ENCODE measurements at regions not wholly inside any gene's neighbourhood (a gene's known extent, or its start where the extent isn't known, plus 50 kb on each side); places are given as distances from the start of the nearest gene placed in this dataset.

GRCh38 chr4:124032035-124032434, 635.4 kb downstream of the SPRY1 start:
- Mint-ChIP-seq H3K36me3 (no peaks in the 10 kb centered on the region), H3K4me1 (ENCODE audit: unreplicated experiment) (peaks cover 20% of the 10 kb centered on the region)

DNA sequence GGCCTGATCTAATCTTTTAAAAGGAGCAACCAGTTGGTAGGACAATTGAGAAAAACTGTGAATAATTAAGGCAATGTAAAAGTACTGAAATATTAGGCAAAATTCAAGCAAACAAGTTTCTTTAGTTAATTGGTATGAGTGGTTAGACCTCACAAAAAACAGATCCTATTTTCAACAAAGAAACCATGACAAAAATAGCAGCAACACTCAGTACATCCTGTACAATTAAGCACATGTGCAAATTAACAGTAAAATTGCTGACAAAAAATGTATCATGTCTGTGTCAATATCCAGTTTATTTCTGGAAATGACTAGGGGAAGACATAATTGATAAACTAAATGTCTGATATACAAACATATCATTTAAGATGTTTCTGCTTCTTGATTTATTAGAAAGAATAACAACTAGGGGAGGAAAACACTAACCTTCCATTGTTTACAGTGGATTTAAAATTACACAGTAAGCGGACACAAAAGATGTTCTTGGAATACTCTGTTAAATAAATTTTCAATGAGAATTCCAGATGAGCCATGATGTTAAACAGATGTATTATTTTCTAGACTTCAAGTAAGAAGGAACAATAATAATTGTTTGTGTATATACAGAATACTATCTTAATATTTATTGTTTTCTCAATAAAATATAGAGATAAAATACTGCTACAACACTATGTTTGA, 638.9 kb downstream of the SPRY1 start:
- no peaks in the 10 kb centered on the region for H3K9me3 Mint-ChIP-seq
- H3K4me3 Mint-ChIP-seq, result no peak overlapping the region
- H3K27ac Mint-ChIP-seq, result no peak overlapping the region
- peaks cover 5% of the 10 kb centered on the region for H3K4me1 Mint-ChIP-seq (ENCODE audit: unreplicated experiment)
- DNase-seq (ENCODE audit: extremely low spot score, unreplicated experiment), result no peak
- TF ChIP-seq, protein P1, sequence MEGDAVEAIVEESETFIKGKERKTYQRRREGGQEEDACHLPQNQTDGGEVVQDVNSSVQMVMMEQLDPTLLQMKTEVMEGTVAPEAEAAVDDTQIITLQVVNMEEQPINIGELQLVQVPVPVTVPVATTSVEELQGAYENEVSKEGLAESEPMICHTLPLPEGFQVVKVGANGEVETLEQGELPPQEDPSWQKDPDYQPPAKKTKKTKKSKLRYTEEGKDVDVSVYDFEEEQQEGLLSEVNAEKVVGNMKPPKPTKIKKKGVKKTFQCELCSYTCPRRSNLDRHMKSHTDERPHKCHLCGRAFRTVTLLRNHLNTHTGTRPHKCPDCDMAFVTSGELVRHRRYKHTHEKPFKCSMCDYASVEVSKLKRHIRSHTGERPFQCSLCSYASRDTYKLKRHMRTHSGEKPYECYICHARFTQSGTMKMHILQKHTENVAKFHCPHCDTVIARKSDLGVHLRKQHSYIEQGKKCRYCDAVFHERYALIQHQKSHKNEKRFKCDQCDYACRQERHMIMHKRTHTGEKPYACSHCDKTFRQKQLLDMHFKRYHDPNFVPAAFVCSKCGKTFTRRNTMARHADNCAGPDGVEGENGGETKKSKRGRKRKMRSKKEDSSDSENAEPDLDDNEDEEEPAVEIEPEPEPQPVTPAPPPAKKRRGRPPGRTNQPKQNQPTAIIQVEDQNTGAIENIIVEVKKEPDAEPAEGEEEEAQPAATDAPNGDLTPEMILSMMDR (conservative IDR thresholded peaks at IDR 0.05), result no peak
- H3K27me3 Mint-ChIP-seq, result no peaks in the 10 kb centered on the region
- no peaks in the 10 kb centered on the region for H3K36me3 Mint-ChIP-seq

More at GRCh38 chr4:124032035-124032434, 635.4 kb downstream of the SPRY1 start:
- Mint-ChIP-seq H3K27ac (no peak overlapping the region), H3K9me3 (peaks cover 4% of the 10 kb centered on the region), H3K4me3 (no peak overlapping the region), H3K27me3 (no peaks in the 10 kb centered on the region)
- no peak for DNase-seq (ENCODE audit: extremely low spot score, unreplicated experiment)
- TF ChIP-seq, protein P1 (conservative IDR thresholded peaks at IDR 0.05), result no peak

- H3K9me3 Mint-ChIP-seq, result no peaks in the 10 kb centered on the region
- no peak for DNase-seq (ENCODE audit: extremely low spot score, unreplicated experiment)
- no peaks in the 10 kb centered on the region for H3K27me3 Mint-ChIP-seq
- no peaks in the 10 kb centered on the region for H3K36me3 Mint-ChIP-seq
- no peaks in the 10 kb centered on the region for H3K4me1 Mint-ChIP-seq (ENCODE audit: unreplicated experiment)
- H3K27ac Mint-ChIP-seq, result no peak overlapping the region
- H3K4me3 Mint-ChIP-seq, result no peak overlapping the region
- TF ChIP-seq, protein P1 (conservative IDR thresholded peaks at IDR 0.05), result no peak
Measured at GRCh38 chr4:124037236-124037635, 640.6 kb downstream of the SPRY1 start.

- Mint-ChIP-seq H3K4me3 (peak overlapping the region; percentile 72), H3K36me3 (peaks cover 6% of the 10 kb centered on the region), H3K27ac (peak overlapping the region; percentile 98), H3K27me3 (no peaks in the 10 kb centered on the region), H3K9me3 (peaks cover 7% of the 10 kb centered on the region), H3K4me1 (ENCODE audit: unreplicated experiment) (no peaks in the 10 kb centered on the region)
- DNase-seq (ENCODE audit: extremely low spot score, unreplicated experiment), result no peak
- TF ChIP-seq, protein P1 (conservative IDR thresholded peaks at IDR 0.05), result no peak
Measured at GRCh38 chr4:124044330-124044729, 647.7 kb downstream of the SPRY1 start.

DNA sequence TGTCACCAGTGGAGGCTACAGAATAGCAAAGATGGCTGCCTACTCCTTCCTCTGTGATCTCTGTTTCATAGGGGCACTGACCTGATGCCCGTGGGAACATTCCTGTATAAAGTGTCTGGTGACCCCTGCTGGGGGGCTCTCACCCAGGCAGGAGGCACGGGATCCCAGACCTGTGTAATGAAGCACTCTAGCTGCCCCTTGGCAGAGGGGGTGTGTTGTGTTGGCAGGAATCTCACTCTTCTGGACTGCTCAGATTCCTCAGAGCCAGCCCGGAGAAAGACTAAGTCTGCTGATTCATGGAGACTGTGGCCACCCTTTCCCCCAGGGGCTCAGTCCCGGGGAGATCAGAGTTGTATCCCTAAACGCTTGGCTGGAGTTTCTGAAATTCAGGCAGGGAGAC, 648.3 kb downstream of the SPRY1 start:
- Mint-ChIP-seq H3K9me3 (peaks cover 7% of the 10 kb centered on the region), H3K27me3 (no peaks in the 10 kb centered on the region), H3K36me3 (peaks cover 6% of the 10 kb centered on the region), H3K4me3 (peak overlapping the region; percentile 72), H3K4me1 (ENCODE audit: unreplicated experiment) (no peaks in the 10 kb centered on the region), H3K27ac (peak overlapping the region; percentile 98)
- DNase-seq (ENCODE audit: extremely low spot score, unreplicated experiment), result no peak
- TF ChIP-seq, protein P1 (conservative IDR thresholded peaks at IDR 0.05), result no peak
